GM12892 (cell line): ENCODE measurements at regions not wholly inside any gene's neighbourhood (a gene's known extent, or its start where the extent isn't known, plus 50 kb on each side); places are given as distances from the start of the nearest gene placed in this dataset.

Experiments used
- POLR2A ChIP-seq: IDR thresholded peaks from 2 replicates; pipeline ENCODE4 v1.6.1; 2011; ENCODE audit warnings: low read depth, low read length, control low read depth
- POLR2AphosphoS5 ChIP-seq: IDR thresholded peaks from 2 replicates; pipeline ENCODE4 v1.6.1; 2011; ENCODE audit warnings: low read depth, low read length, control low read depth
- TAF1 ChIP-seq: IDR thresholded peaks from 2 replicates; pipeline ENCODE4 v1.6.1; 2011; ENCODE audit warnings: low read depth, mild to moderate bottlenecking, control low read depth, low read length, borderline replicate concordance

DNA sequence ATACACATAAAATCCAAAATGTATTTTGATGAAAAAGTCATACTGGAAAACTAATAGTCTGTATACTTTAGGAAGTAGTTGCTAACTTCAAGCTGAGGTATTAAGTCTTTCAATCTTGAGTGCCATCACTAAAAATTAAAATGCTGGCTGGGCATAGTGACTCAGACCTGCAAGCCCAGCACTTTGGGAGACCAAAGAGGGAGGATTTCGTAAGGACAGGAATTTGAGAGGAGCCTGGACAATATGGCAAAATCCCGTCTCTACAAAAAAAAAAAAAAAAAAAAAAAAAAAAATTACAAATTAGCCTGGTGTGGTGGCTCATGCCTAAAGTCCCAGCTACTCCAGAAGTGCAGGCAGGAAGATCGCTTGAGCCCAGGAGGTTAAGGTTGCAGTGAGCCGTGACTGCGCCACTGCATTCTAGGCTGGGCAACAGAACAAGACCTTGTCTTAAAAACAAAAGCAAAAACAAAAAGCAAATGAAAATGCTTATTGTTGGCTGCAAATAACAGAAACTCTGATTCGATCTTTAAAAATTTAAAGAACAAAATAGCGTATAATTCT lies 1994.2 kb upstream of the PCDH20 start:
- TF ChIP-seq POLR2A (no peak), TAF1 (no peak), POLR2AphosphoS5 (no peak)
